A673 (cell line): ENCODE measurements at regions not wholly inside any gene's neighbourhood (a gene's known extent, or its start where the extent isn't known, plus 50 kb on each side); places are given as distances from the start of the nearest gene placed in this dataset.

Source experiments
- CTCF ChIP-seq: fragments of 300-800, 200-600 bp; sonication (generic); conservative IDR thresholded peaks from 2 replicates; pipeline ENCODE4 v1.5.1; 2017; ENCODE audit warnings: low read depth, mild to moderate bottlenecking, antibody characterized with exemption, low read length, moderate library complexity, mixed read lengths
- EZH2 ChIP-seq: fragments of 200-600 bp; sonication (generic); IDR thresholded peaks from 2 replicates; pipeline ENCODE4 v1.6.1; 2017; ENCODE audit warnings: borderline replicate concordance, low read depth, mild to moderate bottlenecking, mixed read lengths, antibody characterized with exemption, low read length; ENCODE audit not compliant: poor library complexity, severe bottlenecking

- TF ChIP-seq CTCF (no peak), EZH2 (no peak)
Observed at GRCh38 chr4:127261476-127261875, 371.3 kb upstream of the INTU start.
